Nephron (organoid): ENCODE measurements at regions not wholly inside any gene's neighbourhood (a gene's known extent, or its start where the extent isn't known, plus 50 kb on each side); places are given as distances from the start of the nearest gene placed in this dataset.
"Not testable (repeated sequence)": the region's sequence is repeated elsewhere in the genome, so short reads cannot be mapped to it uniquely, and the experiment has no call there.

ENCODE experiments used
- H3K27ac Mint-ChIP-seq, 3 experiments: 2 replicates each; pipeline ENCODE4 v1.8.0; 2020; ENCODE audit warnings: mixed read lengths in 3 of 3, mild to moderate bottlenecking in 2 of 3, moderate library complexity in 1 of 3
- H3K27me3 Mint-ChIP-seq: 2 replicates; pipeline ENCODE4 v1.8.0; 2021; ENCODE audit warnings: low read depth, mild to moderate bottlenecking, moderate library complexity, mixed read lengths
- H3K36me3 Mint-ChIP-seq: 2 replicates; pipeline ENCODE4 v1.8.0; 2020; ENCODE audit warnings: low read depth, mixed read lengths
- H3K4me1 Mint-ChIP-seq: 2 replicates; pipeline ENCODE4 v1.8.0; 2020; ENCODE audit warnings: mixed read lengths
- H3K4me3 Mint-ChIP-seq, 3 experiments: 2 replicates each; pipeline ENCODE4 v1.8.0; 2020; ENCODE audit warnings: mild to moderate bottlenecking in 3 of 3, mixed read lengths in 3 of 3, moderate library complexity in 2 of 3
- H3K9me3 Mint-ChIP-seq: 2 replicates; pipeline ENCODE4 v1.8.0; 2020; ENCODE audit warnings: mixed read lengths
- CTCF ChIP-seq, 3 experiments: fragments of 200-600 bp; sonication (generic); IDR thresholded peaks; one replicate each; pipeline ENCODE4 v1.5.0; 2021; ENCODE audit warnings: antibody characterized with exemption in 3 of 3; ENCODE audit not compliant: unreplicated experiment in 3 of 3

- no peak for TF ChIP-seq CTCF (IDR thresholded peaks at IDR 0.05; ENCODE audit: unreplicated experiment in 3 of 3)
Measured at GRCh38 chr9:13915591-13916301, 398.2 kb downstream of the NFIB start.

GRCh38 chr9:13915131-13915530, 398.8 kb downstream of the NFIB start:
- Mint-ChIP-seq H3K36me3 (no peaks in the 10 kb centered on the region), H3K4me3 (no peak overlapping the region), H3K27ac (peak overlapping the region; percentile 38 to 77 (median 71)), H3K27me3 (no peaks in the 10 kb centered on the region), H3K9me3 (no peaks in the 10 kb centered on the region), H3K4me1 (peaks cover 50% of the 10 kb centered on the region)
- TF ChIP-seq CTCF (IDR thresholded peaks at IDR 0.05; ENCODE audit: unreplicated experiment in 3 of 3) = no peak

More at GRCh38 chr9:13915591-13916301, 398.2 kb downstream of the NFIB start:
- no peaks in the 10 kb centered on the region for H3K9me3 Mint-ChIP-seq
- no peaks in the 10 kb centered on the region for H3K27me3 Mint-ChIP-seq
- no peaks in the 10 kb centered on the region for H3K36me3 Mint-ChIP-seq
- H3K4me1 Mint-ChIP-seq = peaks cover 56% of the 10 kb centered on the region
- H3K27ac Mint-ChIP-seq = peak overlapping the region; percentile 38 to 77 (median 71)
- no peak overlapping the region for H3K4me3 Mint-ChIP-seq

GRCh38 chr9:13911473-13911872, 402.5 kb downstream of the NFIB start:
- Mint-ChIP-seq H3K4me1 (peaks cover 38% of the 10 kb centered on the region), H3K36me3 (peaks cover 8% of the 10 kb centered on the region), H3K4me3 (no peak overlapping the region), H3K27ac (peak overlapping the region; percentile 54 to 75 (median 65)), H3K27me3 (no peaks in the 10 kb centered on the region), H3K9me3 (peaks cover 14% of the 10 kb centered on the region)
- TF ChIP-seq CTCF (IDR thresholded peaks at IDR 0.05; ENCODE audit: unreplicated experiment in 3 of 3) = no peak

GRCh38 chr9:13907842-13908241, 406.1 kb downstream of the NFIB start:
- Mint-ChIP-seq H3K9me3 (peaks cover 21% of the 10 kb centered on the region), H3K4me1 (peaks cover 38% of the 10 kb centered on the region), H3K36me3 (peaks cover 13% of the 10 kb centered on the region)
- not testable (repeated sequence) for H3K27ac Mint-ChIP-seq, H3K27me3 Mint-ChIP-seq, H3K4me3 Mint-ChIP-seq

DNA sequence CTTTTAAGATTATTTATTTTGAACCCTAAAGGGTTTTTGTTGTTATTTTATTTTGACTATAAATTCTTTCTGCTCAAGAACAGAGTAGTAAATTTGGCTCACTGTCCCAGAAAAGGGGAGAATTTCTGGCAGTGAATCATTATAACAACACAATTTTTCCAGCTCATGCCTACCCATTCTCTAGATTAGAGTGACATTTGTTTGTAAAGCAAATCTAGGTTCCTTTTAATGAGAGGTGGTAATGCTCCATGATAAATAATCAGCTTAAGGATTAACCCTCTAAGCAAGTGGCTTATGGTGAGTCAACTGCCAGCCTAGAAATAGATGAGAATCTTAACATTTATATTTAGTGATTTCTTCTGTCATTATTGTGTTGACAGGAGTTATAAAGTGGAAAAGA, 409.2 kb downstream of the NFIB start:
- Mint-ChIP-seq H3K4me1 (peaks cover 39% of the 10 kb centered on the region), H3K36me3 (peaks cover 13% of the 10 kb centered on the region), H3K27me3 (no peaks in the 10 kb centered on the region), H3K27ac (peak overlapping the region in 2 of 3 experiments; percentile 16 to 32), H3K4me3 (no peak overlapping the region), H3K9me3 (peaks cover 21% of the 10 kb centered on the region)
- no peak for TF ChIP-seq CTCF (IDR thresholded peaks at IDR 0.05; ENCODE audit: unreplicated experiment in 3 of 3)

GRCh38 chr9:13904311-13904710, 409.6 kb downstream of the NFIB start:
- Mint-ChIP-seq H3K27ac (peak overlapping the region in 2 of 3 experiments; percentile 1 to 92), H3K9me3 (peaks cover 21% of the 10 kb centered on the region), H3K36me3 (peaks cover 13% of the 10 kb centered on the region), H3K27me3 (no peaks in the 10 kb centered on the region), H3K4me1 (peaks cover 43% of the 10 kb centered on the region), H3K4me3 (no peak overlapping the region)
- no peak for TF ChIP-seq CTCF (IDR thresholded peaks at IDR 0.05; ENCODE audit: unreplicated experiment in 3 of 3)
